Thyroid gland (tissue), 4 donors: ENCODE measurements at regions not wholly inside any gene's neighbourhood (a gene's known extent, or its start where the extent isn't known, plus 50 kb on each side); places are given as distances from the start of the nearest gene placed in this dataset.

Source experiments
- DNase-seq, 2 donors: peaks; one replicate each; pipeline ENCODE4 v3.0.0-alpha.2; 2019
- H3K27ac ChIP-seq, 3 donors: fragments of 200-600 bp; sonication (generic); 1 replicate in 2 of 3; 2 replicates in 1 of 3; pipeline ENCODE4 v1.5.1; 2016 to 2019; ENCODE audit warnings: mild to moderate bottlenecking in 1 of 3, moderate library complexity in 1 of 3
- H3K27me3 ChIP-seq: fragments of 200-600 bp; sonication (generic); one replicate; pipeline ENCODE4 v1.5.1; 2019
- H3K36me3 ChIP-seq, 2 donors: fragments of 200-600 bp; sonication (generic); one replicate each; pipeline ENCODE4 v1.5.1; 2016 to 2019
- H3K4me1 ChIP-seq, 2 donors: fragments of 200-600 bp; sonication (generic); one replicate each; pipeline ENCODE4 v1.5.1; 2017 to 2019
- H3K4me3 ChIP-seq, 3 donors: fragments of 200-600 bp; sonication (generic); replicated peaks in 1 of 3; 1 replicate in 2 of 3; 2 replicates in 1 of 3; pipeline ENCODE4 v1.5.1; 2016; ENCODE audit warnings: mild to moderate bottlenecking in 1 of 3
- H3K9me3 ChIP-seq: fragments of 200-600 bp; sonication (generic); one replicate; pipeline ENCODE4 v1.5.1; 2017
- POLR2A ChIP-seq, 2 donors: fragments of 450-650 bp; IDR thresholded peaks; one replicate each; pipeline ENCODE4 v1.6.1; 2017; ENCODE audit warnings: antibody characterized with exemption in 2 of 2, mild to moderate bottlenecking in 2 of 2, moderate library complexity in 1 of 2
- WGBS, 2 donors: methylation state at CpG; one replicate each; pipeline ENCODE4 v1.1.5; 2017; 5-methylcytosine and 5-hydroxymethylcytosine counted together
- intact Hi-C: fragments of 100-400 bp; cut with DNase I; formaldehyde crosslinking; loops from one replicate; pipeline ENCODE4 v1.15.1; 2023
- TF ChIP-seq, protein P1 (sequence below), 6 experiments: fragments of 200-600 bp in 3 of 6; fragments of 450-650 bp in 3 of 6; sonication (generic) in 3 of 6; IDR thresholded peaks; one replicate each; pipeline ENCODE4 v1.5.1; 2016 to 2019; ENCODE audit warnings: antibody characterized with exemption in 6 of 6, mild to moderate bottlenecking in 2 of 6, inconsistent platforms in 1 of 6, moderate library complexity in 1 of 6

DNA sequence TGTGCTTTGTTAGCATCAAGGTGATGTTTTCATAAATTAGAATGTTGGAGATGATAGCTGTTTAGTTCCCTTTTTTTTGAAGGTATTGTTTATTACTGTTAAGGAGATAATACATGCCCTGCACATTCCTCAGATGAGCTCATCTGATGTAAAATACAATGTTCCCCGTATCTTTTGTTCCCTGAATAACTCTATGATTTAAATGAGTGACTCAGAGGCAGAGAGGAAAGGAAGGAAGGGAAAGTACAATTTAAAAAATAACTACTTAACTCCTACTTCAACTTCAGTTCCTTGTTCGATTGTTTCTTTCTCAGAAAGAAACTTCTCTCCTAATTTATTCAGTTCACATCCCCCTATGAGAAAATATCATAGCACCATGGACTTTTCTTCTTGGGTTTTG, 208.7 kb downstream of the KCNE4 start:
- Histone ChIP-seq H3K4me1 (no peaks in the 10 kb centered on the region), H3K9me3 (peaks cover 6% of the 10 kb centered on the region), H3K4me3 (no peak overlapping the region), H3K27me3 (no peaks in the 10 kb centered on the region), H3K27ac (no peak overlapping the region), H3K36me3 (no peaks in the 10 kb centered on the region)
- WGBS, 2 donors, result 75% methylated on average over 2 of the region's 2 CpGs
- intact Hi-C loops, result no loop called here
- TF ChIP-seq, protein P1, sequence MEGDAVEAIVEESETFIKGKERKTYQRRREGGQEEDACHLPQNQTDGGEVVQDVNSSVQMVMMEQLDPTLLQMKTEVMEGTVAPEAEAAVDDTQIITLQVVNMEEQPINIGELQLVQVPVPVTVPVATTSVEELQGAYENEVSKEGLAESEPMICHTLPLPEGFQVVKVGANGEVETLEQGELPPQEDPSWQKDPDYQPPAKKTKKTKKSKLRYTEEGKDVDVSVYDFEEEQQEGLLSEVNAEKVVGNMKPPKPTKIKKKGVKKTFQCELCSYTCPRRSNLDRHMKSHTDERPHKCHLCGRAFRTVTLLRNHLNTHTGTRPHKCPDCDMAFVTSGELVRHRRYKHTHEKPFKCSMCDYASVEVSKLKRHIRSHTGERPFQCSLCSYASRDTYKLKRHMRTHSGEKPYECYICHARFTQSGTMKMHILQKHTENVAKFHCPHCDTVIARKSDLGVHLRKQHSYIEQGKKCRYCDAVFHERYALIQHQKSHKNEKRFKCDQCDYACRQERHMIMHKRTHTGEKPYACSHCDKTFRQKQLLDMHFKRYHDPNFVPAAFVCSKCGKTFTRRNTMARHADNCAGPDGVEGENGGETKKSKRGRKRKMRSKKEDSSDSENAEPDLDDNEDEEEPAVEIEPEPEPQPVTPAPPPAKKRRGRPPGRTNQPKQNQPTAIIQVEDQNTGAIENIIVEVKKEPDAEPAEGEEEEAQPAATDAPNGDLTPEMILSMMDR (IDR thresholded peaks at IDR 0.05), result no peak
- TF ChIP-seq POLR2A (IDR thresholded peaks at IDR 0.05), result no peak
- DNase-seq, result no peak

- no peak for TF ChIP-seq POLR2A (IDR thresholded peaks at IDR 0.05)
- TF ChIP-seq, protein P1 (IDR thresholded peaks at IDR 0.05), result no peak
- H3K4me1 ChIP-seq, result no peaks in the 10 kb centered on the region
- 78 to 79% methylated on average over 6 of the region's 6 CpGs for WGBS, 2 donors
- H3K4me3 ChIP-seq, result no peak overlapping the region
- no peak for DNase-seq
- H3K9me3 ChIP-seq, result peaks cover 6% of the 10 kb centered on the region
- intact Hi-C loops, result no loop called here
- no peak overlapping the region for H3K27ac ChIP-seq
- no peaks in the 10 kb centered on the region for H3K27me3 ChIP-seq
- no peaks in the 10 kb centered on the region for H3K36me3 ChIP-seq
Observed at GRCh38 chr2:223262946-223263345, 211.0 kb downstream of the KCNE4 start.

DNA sequence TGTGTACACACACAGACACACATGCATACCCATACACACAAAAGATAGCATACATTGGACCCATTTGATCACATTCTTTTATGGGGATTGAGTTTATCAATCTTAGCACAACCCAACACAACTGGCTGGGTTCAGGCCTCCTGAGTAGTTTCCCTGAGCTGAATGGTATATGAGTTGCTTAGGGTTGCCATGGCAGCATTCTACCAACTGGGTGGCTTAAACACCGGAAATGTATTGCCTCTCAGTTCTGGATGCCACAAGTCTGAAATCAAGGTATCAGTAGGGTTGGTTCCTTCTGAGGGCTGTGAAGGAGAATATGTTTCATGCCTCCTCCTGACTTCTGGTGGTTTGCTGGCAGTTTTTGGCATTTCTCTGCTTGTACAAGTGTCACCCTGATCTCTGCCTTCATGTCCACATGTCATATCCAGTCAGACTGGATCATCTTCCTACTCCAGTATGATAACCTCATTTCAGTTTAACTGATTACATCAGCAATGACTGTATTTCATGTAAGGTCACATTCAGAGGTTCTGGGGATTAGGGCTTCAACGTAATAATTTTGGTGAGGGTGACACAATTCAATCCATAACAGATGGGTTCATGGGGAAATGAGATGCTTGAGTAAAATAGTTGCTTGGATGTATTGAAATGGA, 212.7 kb downstream of the KCNE4 start:
- H3K27me3 ChIP-seq, result no peaks in the 10 kb centered on the region
- no peaks in the 10 kb centered on the region for H3K36me3 ChIP-seq
- H3K9me3 ChIP-seq, result peaks cover 6% of the 10 kb centered on the region
- no peak overlapping the region for H3K27ac ChIP-seq
- TF ChIP-seq, protein P1 (IDR thresholded peaks at IDR 0.05), result no peak
- no peak for TF ChIP-seq POLR2A (IDR thresholded peaks at IDR 0.05)
- no peaks in the 10 kb centered on the region for H3K4me1 ChIP-seq
- intact Hi-C loops, result no loop called here
- no peak for DNase-seq
- 70 to 79% methylated on average over 2 of the region's 2 CpGs for WGBS, 2 donors
- no peak overlapping the region for H3K4me3 ChIP-seq

GRCh38 chr2:223267160-223267951, 215.4 kb downstream of the KCNE4 start:
- 89 to 90% methylated on average over 6 of the region's 6 CpGs for WGBS, 2 donors
- Histone ChIP-seq H3K27ac (no peak overlapping the region), H3K4me1 (no peaks in the 10 kb centered on the region), H3K9me3 (no peaks in the 10 kb centered on the region), H3K4me3 (no peak overlapping the region), H3K36me3 (no peaks in the 10 kb centered on the region), H3K27me3 (no peaks in the 10 kb centered on the region)
- intact Hi-C loops, result no loop called here
- DNase-seq, result no peak
- no peak for TF ChIP-seq POLR2A (IDR thresholded peaks at IDR 0.05)
- TF ChIP-seq, protein P1 (IDR thresholded peaks at IDR 0.05), result no peak

GRCh38 chr2:223269386-223269785, 217.4 kb downstream of the KCNE4 start:
- H3K4me1 ChIP-seq, result no peaks in the 10 kb centered on the region
- no peaks in the 10 kb centered on the region for H3K9me3 ChIP-seq
- TF ChIP-seq, protein P1 (IDR thresholded peaks at IDR 0.05), result no peak
- no peak for TF ChIP-seq POLR2A (IDR thresholded peaks at IDR 0.05)
- no peak overlapping the region for H3K4me3 ChIP-seq
- intact Hi-C loops, result no loop called here
- 91 to 97% methylated on average over 1 of the region's 1 CpG for WGBS, 2 donors
- DNase-seq, result no peak
- H3K36me3 ChIP-seq, result no peaks in the 10 kb centered on the region
- no peak overlapping the region for H3K27ac ChIP-seq
- H3K27me3 ChIP-seq, result no peaks in the 10 kb centered on the region
